Stimulated activated CD8-positive, alpha-beta memory T cell treated with anti-CD3 and anti-CD28 coated beads, Interleukin-12 subunit alpha, Interleukin-12 subunit beta, amount 100 ng/mL, for 24 hours (primary cell): ENCODE measurements at regions not wholly inside any gene's neighbourhood (a gene's known extent, or its start where the extent isn't known, plus 50 kb on each side); places are given as distances from the start of the nearest gene placed in this dataset.
A peak's percentile ranks its signal among the peaks of the same experiment; 100 is the strongest.

Experiments
- DNase-seq: peaks from one replicate; pipeline ENCODE4 v3.0.0-alpha.2; 2020; ENCODE audit errors: extremely low read depth

- no peak for DNase-seq
Measured at GRCh38 chr15:70306081-70306480, 208.4 kb upstream of the TLE3 start.

GRCh38 chr15:70303981-70304380 is 206.3 kb upstream of the TLE3 start:
- DNase-seq = no peak

GRCh38 chr15:70302360-70302759 is 204.6 kb upstream of the TLE3 start:
- no peak for DNase-seq

DNA sequence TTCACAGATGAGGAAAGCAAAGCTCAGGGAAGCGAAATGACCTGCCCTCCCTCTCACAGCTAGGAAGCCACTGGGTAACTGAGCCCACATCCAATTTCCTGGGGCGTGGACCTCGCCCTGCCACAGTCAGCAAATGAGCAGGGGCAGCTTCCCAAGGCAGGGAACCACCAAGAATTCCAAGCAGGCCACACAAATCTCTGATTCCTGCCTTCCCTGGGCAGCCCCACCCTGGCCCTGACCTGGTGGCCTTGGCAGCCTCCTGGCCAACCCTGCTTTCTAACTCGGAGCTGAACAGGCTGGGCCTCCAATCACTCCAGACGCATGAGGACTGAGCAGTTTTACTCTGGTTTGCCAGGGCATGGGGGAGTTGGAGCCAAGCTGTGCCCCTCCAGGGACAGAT is 203.7 kb upstream of the TLE3 start:
- DNase-seq = no peak

DNA sequence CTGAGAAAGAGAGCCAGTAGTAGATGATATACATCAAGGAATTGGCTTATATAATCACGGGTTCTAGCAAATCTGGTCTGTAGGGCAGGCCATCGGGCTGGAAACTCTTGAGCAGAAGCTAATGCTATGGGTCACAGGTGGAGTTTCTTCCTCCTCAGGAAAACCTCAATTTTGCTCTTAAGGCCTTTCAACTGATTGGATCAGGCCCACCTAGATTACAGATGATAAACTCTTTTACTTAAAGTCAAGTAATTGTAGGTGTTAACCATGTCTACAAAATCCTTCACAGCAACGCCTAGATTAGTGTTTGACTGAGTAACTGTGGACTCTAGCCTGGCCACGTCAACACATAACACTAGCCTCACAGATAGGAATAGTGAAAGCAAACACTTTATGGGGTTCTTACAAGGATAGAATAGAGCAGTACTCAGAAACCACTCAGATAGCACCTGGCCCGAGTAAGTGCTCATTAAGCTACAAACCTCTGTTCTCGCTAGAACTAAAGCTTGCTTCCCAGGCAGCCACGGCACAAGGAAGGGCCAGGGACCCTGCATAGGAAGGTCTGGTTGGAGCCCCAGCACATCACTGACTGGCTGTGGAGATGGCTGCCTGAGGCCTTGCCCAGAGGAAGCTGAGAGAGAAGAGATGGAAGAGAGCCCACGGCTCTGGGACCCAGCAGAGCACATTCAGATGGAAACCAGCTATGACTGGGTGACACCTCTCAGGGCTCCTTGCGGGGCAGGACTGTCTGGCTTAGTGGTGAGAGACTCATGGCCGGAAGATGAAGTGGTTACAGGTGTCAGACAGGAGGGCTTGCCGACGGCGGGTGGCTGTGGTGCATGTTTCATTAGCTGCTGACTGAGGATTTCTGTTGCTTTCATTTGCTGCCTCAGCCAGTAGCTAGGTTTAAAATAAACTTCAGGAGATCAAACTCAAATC is 202.5 kb upstream of the TLE3 start:
- peak; percentile 48 for DNase-seq

DNA sequence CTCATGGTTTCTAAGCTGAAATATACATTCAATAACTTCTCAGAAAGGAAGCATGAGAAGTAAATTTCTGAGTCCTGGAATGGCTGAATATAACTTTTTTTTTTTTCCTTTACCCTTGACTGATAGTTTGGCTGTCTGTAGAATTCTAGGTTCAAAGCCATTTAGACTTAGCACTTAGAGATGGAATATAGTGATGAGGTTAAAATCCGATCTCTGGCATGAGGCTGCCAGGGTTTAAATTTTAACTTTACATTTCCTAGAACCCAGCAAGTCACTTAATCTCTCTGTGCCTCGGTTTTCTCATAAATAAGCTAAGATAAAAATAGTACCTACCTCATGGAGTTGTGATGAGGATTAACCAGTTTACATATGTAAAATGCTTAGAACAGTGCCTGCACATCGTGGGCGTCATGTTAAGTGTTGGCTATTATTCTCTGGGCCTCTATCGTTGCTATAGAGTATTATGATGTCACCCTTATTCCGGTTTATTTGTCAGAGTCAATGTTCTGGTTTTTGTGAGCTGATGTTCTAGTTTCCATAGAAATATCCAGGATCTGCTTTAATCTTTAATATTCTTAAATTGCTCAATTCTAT is 199.8 kb upstream of the TLE3 start:
- no peak for DNase-seq

- no peak for DNase-seq
Measured at GRCh38 chr15:70294731-70295305, 197.1 kb upstream of the TLE3 start.

DNA sequence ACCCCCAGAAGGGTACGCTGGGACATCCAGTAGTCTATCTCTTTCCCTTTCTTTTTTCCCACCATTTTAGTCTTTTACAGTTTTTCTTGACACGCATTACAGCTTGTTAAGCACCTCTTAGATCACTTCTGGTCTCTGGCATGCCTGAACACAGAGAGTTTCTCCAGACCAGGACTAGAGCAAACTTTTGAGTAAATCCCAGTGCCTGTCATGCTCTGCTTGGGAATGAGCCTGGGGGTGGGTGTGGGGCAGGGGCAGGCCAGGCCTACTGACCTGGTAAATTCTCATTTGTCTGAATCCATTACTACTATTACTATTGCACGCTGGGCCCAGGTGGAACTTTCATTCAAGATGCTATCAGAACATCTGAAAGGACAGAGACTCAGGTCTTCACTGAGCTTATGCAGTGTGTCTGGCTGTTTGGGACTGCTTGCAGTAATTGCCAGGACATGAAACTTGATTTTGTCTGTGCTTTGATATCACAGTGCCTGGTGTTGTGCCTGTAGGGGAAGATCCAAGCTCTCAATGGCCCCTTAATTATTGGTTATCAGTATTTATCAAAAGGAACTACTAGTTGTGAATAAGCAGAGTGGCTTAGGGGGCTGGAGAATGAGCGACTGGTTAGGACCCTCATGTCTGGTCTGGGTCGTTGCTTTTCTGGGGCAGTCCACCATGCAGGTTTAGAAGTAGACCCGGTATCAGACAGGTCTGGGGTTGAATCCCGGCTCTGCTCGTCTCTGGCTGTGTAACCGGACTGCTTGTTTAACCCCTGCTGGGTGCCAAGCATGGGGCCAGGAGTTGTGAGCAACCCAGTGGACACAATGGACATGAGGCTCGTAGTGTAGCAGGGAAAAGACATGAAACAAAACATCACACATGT is 196.1 kb upstream of the TLE3 start:
- DNase-seq = no peak

- no peak for DNase-seq
Measured at GRCh38 chr15:70293138-70293537, 195.4 kb upstream of the TLE3 start.

GRCh38 chr15:70292076-70292760 is 194.5 kb upstream of the TLE3 start:
- DNase-seq = no peak

DNA sequence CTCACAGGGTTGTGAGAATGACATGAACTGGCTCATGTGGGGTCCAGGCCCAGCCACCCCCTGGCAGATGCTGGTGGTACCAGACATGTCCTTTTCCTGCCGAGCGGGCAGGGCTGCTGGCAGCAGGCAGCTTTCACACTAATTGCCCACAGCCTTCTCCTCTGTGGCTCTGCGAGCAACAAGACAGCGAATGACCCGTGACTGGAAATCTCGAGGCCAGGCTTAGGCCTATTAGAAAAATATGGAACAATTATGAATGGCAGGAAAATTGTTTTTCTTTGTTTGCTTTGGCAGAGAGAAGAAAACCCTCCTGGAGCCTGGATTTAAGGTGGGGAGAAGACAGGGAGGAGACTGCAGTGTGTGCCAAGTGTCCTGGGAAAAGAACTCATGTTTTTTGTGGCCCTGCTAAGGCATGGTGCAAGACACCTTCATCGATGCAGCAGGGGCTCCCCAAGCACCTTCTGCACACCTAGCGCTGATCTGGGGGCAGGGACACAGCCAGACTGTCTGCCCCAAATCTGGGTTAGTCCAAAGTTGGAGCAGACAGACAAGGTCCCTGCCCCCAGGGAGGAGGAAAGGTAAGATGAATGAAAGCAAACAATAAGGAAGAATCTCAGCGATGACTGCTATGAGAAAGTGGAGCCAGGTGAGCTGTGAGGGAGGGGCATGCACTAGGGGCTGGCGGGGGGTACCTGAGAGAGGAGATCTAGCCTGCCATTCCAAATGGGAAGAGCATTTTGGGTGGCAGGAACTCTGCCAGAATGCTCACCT is 193.8 kb upstream of the TLE3 start:
- no peak for DNase-seq

- no peak for DNase-seq
Measured at GRCh38 chr15:70290708-70291107, 193.0 kb upstream of the TLE3 start.

DNA sequence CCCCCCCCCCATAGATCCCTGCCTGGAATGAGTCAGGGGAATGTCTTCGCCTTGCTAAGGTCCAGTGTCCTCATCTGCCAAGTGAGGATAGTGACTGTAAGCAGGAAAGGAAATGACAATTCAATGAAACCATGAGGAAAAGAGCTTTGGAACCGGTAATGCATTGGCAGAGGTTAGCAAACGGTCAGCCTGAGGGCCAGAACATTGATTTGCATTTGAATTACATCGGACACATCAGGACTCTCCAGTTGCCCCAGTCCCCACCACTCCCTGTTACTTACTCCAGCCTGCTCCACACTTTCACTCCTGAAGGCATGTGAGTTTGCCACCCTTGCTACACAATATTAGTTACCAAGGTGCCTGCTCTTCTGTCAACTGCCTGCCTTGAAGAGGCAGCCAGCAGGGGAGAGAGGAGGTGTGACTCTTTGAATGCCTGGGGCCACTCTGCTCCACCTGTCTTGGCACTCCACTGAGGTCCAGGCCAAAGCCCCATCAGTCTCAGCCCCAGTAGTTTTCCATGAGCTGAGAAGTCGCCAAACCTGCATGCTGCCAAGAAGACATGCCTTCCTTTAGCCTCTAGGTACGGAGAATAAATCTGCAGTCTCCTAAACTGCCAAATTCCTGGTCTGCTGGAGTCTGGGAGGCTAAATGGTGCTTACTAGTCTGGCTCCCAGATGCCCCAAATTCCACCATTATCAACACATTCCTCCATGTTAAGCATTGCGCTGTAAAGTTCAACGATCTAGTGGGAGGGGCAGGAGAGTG is 191.7 kb upstream of the TLE3 start:
- no peak for DNase-seq

- DNase-seq = no peak
Measured at GRCh38 chr15:70286113-70286806, 188.5 kb upstream of the TLE3 start.

DNA sequence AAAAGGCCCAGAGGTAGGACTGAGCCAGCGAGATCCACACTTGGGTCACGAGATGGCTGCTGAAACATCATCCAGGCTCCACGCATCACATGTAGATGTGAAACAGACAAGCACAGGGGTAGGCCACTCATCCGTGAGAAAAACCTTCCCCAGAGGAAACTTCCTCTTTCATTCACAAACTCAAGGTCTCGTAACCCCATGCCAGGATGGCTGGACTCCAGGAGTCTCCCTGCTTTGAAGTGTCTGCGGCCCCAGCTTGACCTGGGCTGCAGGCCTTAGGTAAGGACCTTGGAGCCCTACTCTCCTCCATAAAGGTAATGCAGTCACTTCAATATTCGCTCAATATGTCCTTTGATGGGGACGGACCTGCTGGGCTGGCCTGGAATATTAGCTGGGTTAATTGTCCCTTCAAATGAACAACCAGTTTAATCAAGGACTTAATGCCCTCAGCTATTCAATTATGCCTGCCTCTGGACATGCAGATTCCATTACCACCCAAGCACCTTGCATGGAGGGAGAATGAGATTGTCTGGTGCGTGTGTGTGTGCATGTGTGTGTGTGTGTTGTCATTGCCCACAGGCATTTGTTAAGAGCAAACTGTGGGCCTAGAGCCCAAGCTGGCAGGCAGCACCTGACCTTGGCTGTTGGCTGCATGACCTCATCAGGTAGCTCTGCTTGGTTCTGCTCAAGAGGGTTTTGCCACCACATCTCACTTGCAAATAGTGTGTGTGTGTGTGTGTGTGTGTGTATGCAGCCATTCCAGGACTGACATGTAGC is 186.9 kb upstream of the TLE3 start:
- DNase-seq = no peak

- no peak for DNase-seq
Measured at GRCh38 chr15:70283511-70283910, 185.8 kb upstream of the TLE3 start.

DNA sequence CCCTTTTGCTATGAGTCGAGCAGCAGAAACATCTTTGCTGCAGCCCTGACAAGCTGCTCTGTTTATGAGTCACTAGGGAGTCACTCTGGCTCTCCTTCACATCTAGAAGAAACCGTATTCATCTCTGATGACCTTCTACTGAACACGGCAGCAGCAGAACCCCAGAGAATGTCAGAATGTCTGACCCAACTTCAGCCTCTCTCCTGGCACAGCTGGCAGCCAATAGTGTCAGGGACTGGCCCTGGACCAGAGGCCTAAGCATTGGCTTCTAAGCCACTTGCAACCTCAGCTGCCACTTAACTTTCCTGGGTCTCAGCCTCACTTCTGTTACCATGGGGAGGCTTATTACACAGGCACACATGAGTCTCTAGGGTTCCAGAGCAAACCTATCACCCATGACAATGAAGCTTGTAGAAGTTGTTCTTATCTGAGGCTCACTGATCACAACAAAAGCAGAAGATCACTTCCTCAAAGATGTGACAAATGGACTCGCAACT is 184.1 kb upstream of the TLE3 start:
- no peak for DNase-seq

- DNase-seq = no peak
Measured at GRCh38 chr15:70281261-70281810, 183.6 kb upstream of the TLE3 start.
